ENCODE measurements at regions not wholly inside any gene's neighbourhood (a gene's known extent, or its start where the extent isn't known, plus 50 kb on each side); places are given as distances from the start of the nearest gene placed in this dataset.

GRCh38 chr5:148730942-148731898 is 76.9 kb upstream of the HTR4 start:
- no peaks in the 10 kb centered on the region for H3K36me3 Mint-ChIP-seq
- DNase-seq (ENCODE audit: extremely low spot score, unreplicated experiment): no peak
- peaks cover 13% of the 10 kb centered on the region for H3K4me1 Mint-ChIP-seq (ENCODE audit: unreplicated experiment)
- no peak overlapping the region for H3K4me3 Mint-ChIP-seq
- H3K27ac Mint-ChIP-seq: no peak overlapping the region
- peaks cover 5% of the 10 kb centered on the region for H3K27me3 Mint-ChIP-seq
- TF ChIP-seq CTCF (conservative IDR thresholded peaks at IDR 0.05): peak; percentile 98
- no peaks in the 10 kb centered on the region for H3K9me3 Mint-ChIP-seq

GRCh38 chr5:148732692-148733091 is 78.4 kb upstream of the HTR4 start:
- Mint-ChIP-seq H3K9me3 (no peaks in the 10 kb centered on the region), H3K36me3 (no peaks in the 10 kb centered on the region), H3K4me1 (ENCODE audit: unreplicated experiment) (peaks cover 13% of the 10 kb centered on the region), H3K4me3 (no peak overlapping the region), H3K27ac (no peak overlapping the region), H3K27me3 (peaks cover 5% of the 10 kb centered on the region)
- no peak for DNase-seq (ENCODE audit: extremely low spot score, unreplicated experiment)
- TF ChIP-seq CTCF (conservative IDR thresholded peaks at IDR 0.05): no peak

- Mint-ChIP-seq H3K36me3 (no peaks in the 10 kb centered on the region), H3K9me3 (no peaks in the 10 kb centered on the region), H3K4me1 (ENCODE audit: unreplicated experiment) (peaks cover 13% of the 10 kb centered on the region)
Measured at GRCh38 chr5:148733601-148734438, 79.5 kb upstream of the HTR4 start.

GRCh38 chr5:148734518-148734917 is 80.2 kb upstream of the HTR4 start:
- TF ChIP-seq CTCF (conservative IDR thresholded peaks at IDR 0.05): no peak
- no peak overlapping the region for H3K4me3 Mint-ChIP-seq
- H3K27me3 Mint-ChIP-seq: peaks cover 10% of the 10 kb centered on the region
- DNase-seq (ENCODE audit: extremely low spot score, unreplicated experiment): no peak
- peaks cover 20% of the 10 kb centered on the region for H3K4me1 Mint-ChIP-seq (ENCODE audit: unreplicated experiment)
- H3K27ac Mint-ChIP-seq: no peak overlapping the region
- H3K9me3 Mint-ChIP-seq: no peaks in the 10 kb centered on the region
- H3K36me3 Mint-ChIP-seq: no peaks in the 10 kb centered on the region

More at GRCh38 chr5:148733601-148734438, 79.5 kb upstream of the HTR4 start:
- Mint-ChIP-seq H3K27me3 (peaks cover 5% of the 10 kb centered on the region), H3K4me3 (no peak overlapping the region), H3K27ac (no peak overlapping the region)
- TF ChIP-seq CTCF (conservative IDR thresholded peaks at IDR 0.05): peak; percentile 87
- peak; percentile 74 for DNase-seq (ENCODE audit: extremely low spot score, unreplicated experiment)

- DNase-seq (ENCODE audit: extremely low spot score, unreplicated experiment): no peak
- H3K9me3 Mint-ChIP-seq: no peaks in the 10 kb centered on the region
- no peaks in the 10 kb centered on the region for H3K36me3 Mint-ChIP-seq
- H3K27ac Mint-ChIP-seq: no peak overlapping the region
- no peak overlapping the region for H3K4me3 Mint-ChIP-seq
- H3K4me1 Mint-ChIP-seq (ENCODE audit: unreplicated experiment): peaks cover 23% of the 10 kb centered on the region
- peaks cover 10% of the 10 kb centered on the region for H3K27me3 Mint-ChIP-seq
- TF ChIP-seq CTCF (conservative IDR thresholded peaks at IDR 0.05): no peak
Measured at GRCh38 chr5:148735301-148735835, 81.0 kb upstream of the HTR4 start.
